A673 (cell line): ENCODE measurements at regions not wholly inside any gene's neighbourhood (a gene's known extent, or its start where the extent isn't known, plus 50 kb on each side); places are given as distances from the start of the nearest gene placed in this dataset.

Experiments used
- BruUV-seq: library from RNA; stranded (reverse); fragments of 400-500 nt; replicated peaks from 2 replicates; lab custom pipeline; 2021; lab: Mats Ljungman, UMichigan
- CTCF ChIA-PET: fragments of 300-600 bp; sonication (Branson Sonifier 250); formaldehyde crosslinking; loops from one replicate; lab custom pipeline; 2022; ENCODE audit warnings: antibody characterized with exemption; lab: Charles Lee
- POLR2A ChIA-PET: fragments of 300-600 bp; sonication (Branson Sonifier 250); formaldehyde crosslinking; loops from one replicate; lab custom pipeline; 2022; ENCODE audit warnings: antibody characterized with exemption; ENCODE audit not compliant: low non-redundant PET; lab: Charles Lee
- DNase-seq: peaks from one replicate; pipeline ENCODE4 v3.0.0-alpha.2; 2015; ENCODE audit warnings: low spot score
- H3K27ac ChIP-seq: fragments of 200-600 bp; sonication (generic); 2 replicates; pipeline ENCODE4 v1.5.1; 2016; ENCODE audit warnings: mixed run types, low read depth, mild to moderate bottlenecking, mixed read lengths, antibody characterized with exemption, low read length; ENCODE audit not compliant: poor library complexity, severe bottlenecking
- H3K27me3 ChIP-seq: fragments of 200-600 bp; sonication (generic); replicated peaks from 2 replicates; pipeline ENCODE4 v1.6.1; 2017; ENCODE audit warnings: mixed run types, low read depth, mild to moderate bottlenecking, mixed read lengths, antibody characterized with exemption, low read length; ENCODE audit not compliant: insufficient read depth, poor library complexity
- H3K36me3 ChIP-seq: fragments of 200-600 bp; sonication (generic); 2 replicates; pipeline ENCODE4 v1.6.1; 2016; ENCODE audit warnings: mixed run types, mild to moderate bottlenecking, mixed read lengths, antibody characterized with exemption, low read length; ENCODE audit not compliant: insufficient read depth, poor library complexity, severe bottlenecking
- H3K4me1 ChIP-seq: fragments of 200-600 bp; sonication (generic); 2 replicates; pipeline ENCODE4 v1.6.1; 2017; ENCODE audit warnings: mixed run types, mild to moderate bottlenecking, mixed read lengths, antibody characterized with exemption, low read length; ENCODE audit not compliant: insufficient read depth, poor library complexity, severe bottlenecking
- H3K4me3 ChIP-seq: fragments of 200-600 bp; sonication (generic); 2 replicates; pipeline ENCODE4 v1.5.1; 2016; ENCODE audit warnings: low read depth, mixed run types, mild to moderate bottlenecking, mixed read lengths, low read length; ENCODE audit not compliant: poor library complexity, severe bottlenecking
- H3K9me3 ChIP-seq: fragments of 200-600 bp; sonication (generic); 2 replicates; pipeline ENCODE4 v1.6.1; 2016; ENCODE audit warnings: mixed run types, low read depth, mild to moderate bottlenecking, mixed read lengths, antibody characterized with exemption, low read length; ENCODE audit not compliant: poor library complexity, severe bottlenecking
- CTCF ChIP-seq: fragments of 300-800, 200-600 bp; sonication (generic); conservative IDR thresholded peaks from 2 replicates; pipeline ENCODE4 v1.5.1; 2017; ENCODE audit warnings: low read depth, mild to moderate bottlenecking, antibody characterized with exemption, low read length, moderate library complexity, mixed read lengths
- EZH2 ChIP-seq: fragments of 200-600 bp; sonication (generic); IDR thresholded peaks from 2 replicates; pipeline ENCODE4 v1.6.1; 2017; ENCODE audit warnings: borderline replicate concordance, low read depth, mild to moderate bottlenecking, mixed read lengths, antibody characterized with exemption, low read length; ENCODE audit not compliant: poor library complexity, severe bottlenecking
- intact Hi-C: fragments of 100-400 bp; cut with micrococcal nuclease; formaldehyde crosslinking; loops from one replicate; pipeline ENCODE4 v1.10.0; 2022; ENCODE audit not compliant: unreplicated experiment

GRCh38 chr1:110728388-110729001, 53.8 kb upstream of the KCNA3 start:
- DNase-seq, result no peak
- no peak overlapping the region for H3K4me3 ChIP-seq
- no peaks in the 10 kb centered on the region for H3K4me1 ChIP-seq
- no TSS peak for BruUV-seq
- intact Hi-C loops, result no loop called here
- H3K27me3 ChIP-seq, result peaks cover 88% of the 10 kb centered on the region
- H3K27ac ChIP-seq, result no peak overlapping the region
- no peaks in the 10 kb centered on the region for H3K36me3 ChIP-seq
- H3K9me3 ChIP-seq, result no peaks in the 10 kb centered on the region
- TF ChIP-seq CTCF, result no peak
- TF ChIP-seq EZH2, result no peak
- CTCF ChIA-PET, result interaction anchor here (0.9 kb wide), 1 partner anchor 14 kb away, joined by 7 read pairs; no protein-coding TSS in a partner anchor
- POLR2A ChIA-PET, result interaction anchor here (0.6 kb wide), 1 partner anchor 160 kb away, joined by 3 read pairs; no protein-coding TSS in a partner anchor

GRCh38 chr1:110727246-110727645, 52.5 kb upstream of the KCNA3 start:
- ChIA-PET CTCF (no interaction called here), POLR2A (no interaction called here)
- H3K4me3 ChIP-seq, result no peak overlapping the region
- peaks cover 76% of the 10 kb centered on the region for H3K27me3 ChIP-seq
- no peaks in the 10 kb centered on the region for H3K9me3 ChIP-seq
- H3K36me3 ChIP-seq, result no peaks in the 10 kb centered on the region
- H3K27ac ChIP-seq, result no peak overlapping the region
- DNase-seq, result no peak
- no peaks in the 10 kb centered on the region for H3K4me1 ChIP-seq
- BruUV-seq, result no TSS peak
- intact Hi-C loops, result no loop called here
- TF ChIP-seq CTCF (no peak), EZH2 (no peak)

GRCh38 chr1:110726755-110727154, 52.0 kb upstream of the KCNA3 start:
- Histone ChIP-seq H3K4me3 (no peak overlapping the region), H3K36me3 (no peaks in the 10 kb centered on the region), H3K27ac (no peak overlapping the region), H3K4me1 (no peaks in the 10 kb centered on the region), H3K27me3 (peaks cover 76% of the 10 kb centered on the region), H3K9me3 (no peaks in the 10 kb centered on the region)
- no TSS peak for BruUV-seq
- no peak for DNase-seq
- TF ChIP-seq CTCF, result no peak
- no peak for TF ChIP-seq EZH2
- ChIA-PET POLR2A (no interaction called here), CTCF (no interaction called here)
- intact Hi-C loops, result no loop called here
